ENCODE measurements at regions not wholly inside any gene's neighbourhood (a gene's known extent, or its start where the extent isn't known, plus 50 kb on each side); places are given as distances from the start of the nearest gene placed in this dataset.

- no peak for DNase-seq (ENCODE audit: low read depth, low spot score)
These were observed 56.6 kb upstream of the CDC42BPA start for GRCh38 chr1:227374846-227375245.

GRCh38 chr1:227372726-227373130 lies 54.4 kb upstream of the CDC42BPA start:
- peak; percentile 68 for DNase-seq (ENCODE audit: low read depth, low spot score)

GRCh38 chr1:227370533-227371254 lies 52.4 kb upstream of the CDC42BPA start:
- peak; percentile 46 for DNase-seq (ENCODE audit: low read depth, low spot score)

GRCh38 chr1:227369102-227369760 lies 50.9 kb upstream of the CDC42BPA start:
- no peak for DNase-seq (ENCODE audit: low read depth, low spot score)
